Stimulated activated CD8-positive, alpha-beta memory T cell treated with anti-CD3 and anti-CD28 coated beads, Interleukin-15, amount 100 ng/mL, for 48 hours (primary cell): ENCODE measurements at regions not wholly inside any gene's neighbourhood (a gene's known extent, or its start where the extent isn't known, plus 50 kb on each side); places are given as distances from the start of the nearest gene placed in this dataset.

Experiments
- DNase-seq, 2 donors: peaks; one replicate each; pipeline ENCODE4 v3.0.0-alpha.2; 2020; ENCODE audit warnings: low read depth in 2 of 2

DNA sequence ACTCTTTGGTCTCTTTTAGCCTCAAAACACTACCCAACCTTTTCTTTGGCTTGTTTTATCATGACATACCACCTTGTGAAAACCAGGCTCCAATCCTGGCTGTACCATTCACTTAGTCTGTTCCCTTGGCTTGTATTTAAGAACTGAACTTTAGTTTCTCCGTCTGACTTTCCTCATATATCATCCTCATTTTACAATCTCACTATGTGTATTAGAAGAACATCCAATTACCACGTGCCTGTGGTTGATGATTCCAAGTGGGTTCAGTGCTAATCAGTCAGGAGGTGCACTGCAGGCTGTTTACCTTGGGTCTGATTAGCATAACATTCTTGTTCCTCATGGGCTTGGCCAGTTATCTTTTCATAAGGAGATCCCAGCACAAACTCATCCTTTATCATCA lies 144.8 kb upstream of the KLF14 start:
- DNase-seq: no peak

DNA sequence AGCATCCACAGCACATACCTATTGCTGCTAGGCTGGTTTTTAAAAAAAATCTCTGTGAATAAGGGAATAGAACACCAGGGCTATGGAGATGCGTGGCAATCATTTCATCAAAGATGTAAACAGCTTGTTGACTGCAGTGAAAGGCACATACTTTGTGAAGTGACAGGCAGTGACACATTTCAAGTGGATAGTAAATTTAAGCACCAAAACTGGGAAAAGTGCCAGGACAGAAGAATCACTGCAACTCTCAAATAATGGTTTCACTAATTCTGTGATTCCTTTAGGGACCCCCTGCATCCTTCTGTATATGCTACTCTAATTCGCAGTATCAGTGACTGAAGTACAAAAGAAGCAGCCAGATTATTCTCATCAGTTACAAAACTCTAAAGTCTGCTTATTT lies 145.2 kb upstream of the KLF14 start:
- no peak for DNase-seq

DNA sequence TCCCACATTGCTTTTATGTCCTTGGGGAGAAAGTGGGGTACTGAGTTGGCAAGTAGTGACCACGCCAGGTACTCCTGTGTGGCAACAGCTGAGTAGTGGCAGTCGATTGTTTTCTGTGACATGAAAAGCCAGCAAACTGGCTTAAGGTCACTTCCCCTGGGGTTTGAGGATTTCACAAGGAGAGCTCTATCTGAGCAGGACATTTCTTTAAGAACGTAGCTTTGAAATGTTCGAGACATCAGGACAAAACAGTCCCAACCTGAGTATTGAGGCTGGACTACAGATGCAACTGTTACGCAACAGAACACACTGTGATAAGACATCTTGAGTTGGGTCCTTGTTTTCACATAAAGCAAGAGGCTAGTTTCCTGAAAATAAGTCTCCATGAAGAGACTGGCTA lies 146.7 kb upstream of the KLF14 start:
- no peak for DNase-seq

DNA sequence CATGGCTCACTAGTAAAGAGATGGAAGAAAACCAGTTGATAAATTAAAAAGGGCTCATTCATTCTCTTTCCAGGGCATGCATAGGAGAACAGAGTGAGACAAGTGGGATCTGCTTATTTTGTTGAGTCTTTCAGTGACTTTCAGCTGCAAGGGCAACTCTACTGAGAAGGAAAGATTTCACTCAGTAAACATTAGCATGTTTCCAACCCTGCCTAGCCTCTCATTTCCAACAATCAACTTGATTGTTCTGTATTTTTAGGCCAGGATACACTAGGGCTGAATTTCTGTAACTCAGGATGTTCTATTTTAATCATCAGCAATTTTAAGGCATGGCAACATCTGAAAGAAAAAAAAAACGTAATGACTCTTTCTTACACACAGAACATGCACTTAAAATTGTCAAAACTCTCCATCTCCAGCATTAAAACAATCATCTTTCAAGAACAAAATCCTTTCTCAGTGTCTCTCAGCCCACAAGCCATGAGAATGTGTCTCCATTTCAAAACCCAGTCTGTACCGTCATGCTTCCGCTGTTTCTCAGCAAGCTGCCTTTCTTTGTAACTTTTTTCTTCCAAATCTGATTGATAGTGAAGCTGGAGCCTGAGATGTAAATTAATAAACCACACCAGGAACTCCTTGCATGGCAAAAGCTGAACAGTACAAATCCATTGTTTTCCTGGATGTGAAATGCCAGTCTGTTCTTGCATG lies 147.2 kb upstream of the KLF14 start:
- no peak for DNase-seq

DNA sequence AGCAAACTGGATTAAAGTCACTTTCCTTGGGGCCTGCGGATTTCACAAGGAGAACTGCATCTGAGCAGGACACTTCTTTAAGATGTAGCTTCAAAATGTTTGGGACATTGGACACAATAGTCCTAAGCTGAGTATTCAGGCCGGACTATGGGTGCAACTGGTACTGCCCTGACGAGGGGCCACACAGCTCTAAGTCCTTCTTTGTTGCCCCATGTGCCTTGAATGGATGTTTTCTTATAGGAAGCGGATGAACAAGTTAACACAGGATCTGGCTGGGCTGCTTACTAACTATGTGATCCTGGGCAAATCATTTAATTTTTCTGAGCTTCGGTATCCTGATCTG lies 147.8 kb upstream of the KLF14 start:
- DNase-seq: no peak

DNA sequence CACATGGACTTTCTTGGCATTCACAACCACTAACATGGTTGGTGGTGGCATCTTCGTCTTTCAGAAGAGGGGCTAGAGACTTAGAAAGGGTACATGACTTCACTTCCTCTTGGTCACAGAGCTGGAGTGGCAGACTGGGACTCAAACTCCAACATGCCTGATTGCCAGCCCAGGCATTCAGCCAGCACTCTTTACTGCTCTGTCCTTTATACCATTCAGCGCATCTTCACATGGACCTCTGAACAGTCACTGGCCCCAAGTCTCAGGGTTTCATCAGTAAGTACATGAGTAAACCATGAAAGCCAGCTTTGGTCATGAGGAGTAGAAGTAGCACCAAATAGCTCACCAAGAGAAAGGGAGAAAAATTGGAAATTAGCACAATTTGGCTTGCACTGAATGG lies 148.4 kb upstream of the KLF14 start:
- no peak for DNase-seq

DNA sequence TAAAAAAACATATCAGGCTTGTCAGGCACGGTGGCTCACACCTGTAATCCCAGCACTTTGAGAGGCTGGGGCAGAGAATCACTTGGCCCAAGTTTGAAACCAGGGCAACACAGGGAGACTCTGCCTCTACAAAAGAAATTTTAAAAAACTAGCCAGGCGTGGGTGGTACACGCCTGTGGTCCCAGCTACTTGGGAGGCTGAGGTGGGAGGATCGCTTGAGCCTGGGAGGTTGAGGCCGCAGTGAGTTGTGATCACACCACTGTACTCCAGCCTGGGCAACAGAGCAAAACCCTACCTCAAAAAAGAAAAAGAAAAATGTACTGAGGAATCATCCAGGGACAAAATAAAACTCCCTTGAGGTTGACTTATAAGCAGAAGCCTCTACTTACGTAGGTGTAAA lies 149.9 kb upstream of the KLF14 start:
- no peak for DNase-seq

DNA sequence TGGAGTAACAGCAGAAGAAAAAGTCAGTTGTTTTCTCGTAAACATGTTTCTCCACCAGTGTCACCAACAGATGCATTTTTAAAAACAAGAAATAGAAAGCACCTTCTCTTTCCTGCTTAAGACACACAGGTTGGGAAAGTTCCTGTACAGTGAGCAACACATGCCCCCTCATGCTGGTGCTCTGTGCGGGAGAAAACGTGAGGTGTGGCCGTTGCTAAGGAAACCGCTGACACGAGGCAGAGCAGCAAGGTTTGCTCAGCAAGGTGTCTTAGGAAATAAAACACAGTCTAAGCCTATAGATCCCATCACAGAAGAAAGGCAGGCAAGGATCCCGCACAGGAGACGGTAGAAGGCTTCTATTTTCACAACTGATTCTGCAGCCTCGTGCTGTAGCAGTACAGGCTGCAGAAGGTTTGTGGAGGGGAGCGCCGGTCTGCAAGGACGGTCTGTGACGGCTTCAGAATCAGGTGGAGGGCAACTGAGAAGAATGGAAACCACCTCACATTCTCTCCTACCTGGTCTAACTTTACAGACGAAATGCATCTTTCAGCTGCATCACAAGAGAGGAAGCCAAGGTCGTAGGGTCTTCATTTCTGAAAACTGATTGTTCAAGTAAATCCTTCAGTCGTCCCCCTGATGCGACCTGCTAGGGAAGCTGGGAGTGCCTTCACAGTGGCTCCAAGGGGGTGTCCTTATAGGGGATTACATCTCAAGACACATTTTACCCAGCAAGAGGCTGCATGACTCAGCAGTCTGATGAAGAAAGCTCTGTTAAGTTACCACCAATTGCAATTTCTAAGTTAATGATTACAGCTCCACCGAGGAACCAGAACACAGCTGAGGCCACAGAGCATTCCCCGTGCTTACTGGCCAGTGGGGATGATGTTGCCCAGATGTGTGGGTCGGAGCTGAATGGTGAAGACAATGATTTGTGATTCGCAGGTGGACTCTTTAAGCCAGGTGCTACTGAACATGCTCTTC lies 150.7 kb upstream of the KLF14 start:
- DNase-seq: no peak

DNA sequence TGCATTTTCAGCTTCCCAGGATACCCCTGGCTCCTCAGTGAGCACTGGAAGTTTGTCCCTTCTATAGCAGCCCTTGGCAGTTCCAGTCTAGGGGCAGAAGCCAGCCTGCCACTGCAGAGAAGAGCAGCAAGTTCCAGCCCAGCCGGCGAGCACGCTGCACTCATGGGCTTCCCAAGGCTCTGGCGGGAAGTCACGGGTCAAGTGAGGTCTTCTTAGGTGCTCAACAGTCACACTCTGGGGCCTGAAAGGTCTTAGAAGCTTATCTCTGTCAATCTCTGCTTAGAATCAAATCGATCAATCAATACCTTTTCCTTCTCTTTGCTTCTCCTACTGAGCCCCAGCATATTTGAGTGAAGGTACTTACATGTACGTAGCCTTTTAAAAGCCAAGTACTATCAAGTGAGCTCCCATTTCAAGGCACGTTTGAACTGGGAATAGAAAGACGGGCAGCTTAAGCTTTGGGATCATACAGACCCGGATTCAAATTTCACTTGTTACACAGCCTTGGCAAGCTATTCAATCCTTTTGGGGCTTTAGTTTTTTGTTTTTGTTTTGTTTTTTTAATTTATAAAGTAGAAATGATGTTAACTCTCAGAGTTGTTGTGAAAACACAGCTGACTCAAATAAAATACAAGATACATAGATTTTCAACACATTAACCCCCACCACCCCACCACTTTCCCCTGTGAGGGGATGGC lies 152.6 kb upstream of the KLF14 start:
- no peak for DNase-seq

DNA sequence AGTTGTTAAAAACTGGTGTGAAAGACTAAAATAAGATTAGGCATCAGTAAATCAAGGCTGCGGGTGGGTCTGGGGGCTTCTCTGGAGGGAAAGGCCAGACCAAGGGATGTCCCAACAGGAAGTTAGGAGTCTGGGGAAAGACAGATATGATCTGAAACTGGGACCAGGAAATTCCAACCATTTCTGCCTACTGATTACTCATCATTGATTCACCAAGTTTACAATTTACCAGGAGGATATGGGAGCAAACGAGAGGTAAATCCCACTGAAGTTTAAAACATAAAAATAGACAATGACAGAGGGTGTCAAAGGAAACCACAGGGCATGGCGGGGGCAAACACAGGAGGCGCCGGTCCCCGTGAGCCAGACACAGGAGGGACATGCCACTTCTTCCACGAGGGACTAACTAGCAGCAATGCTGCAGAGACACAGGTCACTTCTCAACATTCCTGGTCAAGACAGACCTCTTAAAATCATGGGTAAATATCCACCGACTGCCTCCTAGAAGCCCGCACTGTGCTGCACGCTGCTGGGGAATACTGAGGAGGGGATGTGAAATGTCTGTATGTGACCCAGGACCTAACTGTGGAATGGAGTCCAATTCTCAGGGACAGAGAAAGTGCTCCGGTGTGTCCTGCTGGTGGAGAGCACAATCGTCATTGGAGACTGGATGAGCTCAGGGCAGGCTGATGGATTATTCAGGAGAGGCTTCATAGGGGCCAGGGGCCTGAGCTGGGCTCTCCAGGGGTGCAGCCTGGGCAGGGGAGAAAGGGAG lies 153.4 kb upstream of the KLF14 start:
- no peak for DNase-seq

DNA sequence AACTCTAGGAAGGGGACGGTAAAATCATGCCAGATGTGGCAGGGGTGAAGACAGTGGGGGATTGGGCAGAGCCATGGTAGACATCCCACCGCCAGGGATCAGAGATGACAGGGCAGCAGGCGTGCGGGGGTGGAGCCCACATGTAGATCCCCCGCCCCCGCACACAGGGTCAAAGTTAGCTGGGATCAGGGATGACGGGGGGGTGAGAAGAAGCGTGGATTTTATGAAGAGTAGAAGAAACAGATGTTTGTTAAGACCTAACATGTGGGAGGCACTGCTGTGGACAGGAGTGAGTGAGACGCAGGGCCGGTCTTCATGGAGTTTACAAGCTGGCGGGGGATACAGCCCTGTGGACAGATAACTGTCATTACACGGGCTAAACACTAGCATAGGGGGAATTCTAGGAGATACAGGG lies 154.0 kb upstream of the KLF14 start:
- DNase-seq: no peak

DNA sequence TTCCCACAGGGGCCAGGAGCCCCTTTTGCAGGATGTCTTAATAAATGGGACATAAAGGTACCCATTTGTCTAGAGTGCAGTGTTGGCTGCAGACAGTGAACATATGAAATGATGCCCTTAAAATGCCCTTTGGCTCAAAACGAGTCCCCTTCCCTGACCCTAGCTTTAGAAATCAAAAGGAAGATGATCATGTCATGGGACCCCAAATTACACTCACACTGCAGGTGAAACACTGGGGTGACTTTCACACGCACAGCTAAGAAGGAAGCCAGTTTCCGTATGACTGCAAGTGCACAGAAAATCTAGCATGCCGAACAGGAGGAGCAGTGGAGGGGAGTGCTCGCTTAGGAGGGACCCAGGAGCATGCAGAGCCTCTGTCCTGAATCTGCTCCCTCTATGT lies 154.5 kb upstream of the KLF14 start:
- DNase-seq: no peak

DNA sequence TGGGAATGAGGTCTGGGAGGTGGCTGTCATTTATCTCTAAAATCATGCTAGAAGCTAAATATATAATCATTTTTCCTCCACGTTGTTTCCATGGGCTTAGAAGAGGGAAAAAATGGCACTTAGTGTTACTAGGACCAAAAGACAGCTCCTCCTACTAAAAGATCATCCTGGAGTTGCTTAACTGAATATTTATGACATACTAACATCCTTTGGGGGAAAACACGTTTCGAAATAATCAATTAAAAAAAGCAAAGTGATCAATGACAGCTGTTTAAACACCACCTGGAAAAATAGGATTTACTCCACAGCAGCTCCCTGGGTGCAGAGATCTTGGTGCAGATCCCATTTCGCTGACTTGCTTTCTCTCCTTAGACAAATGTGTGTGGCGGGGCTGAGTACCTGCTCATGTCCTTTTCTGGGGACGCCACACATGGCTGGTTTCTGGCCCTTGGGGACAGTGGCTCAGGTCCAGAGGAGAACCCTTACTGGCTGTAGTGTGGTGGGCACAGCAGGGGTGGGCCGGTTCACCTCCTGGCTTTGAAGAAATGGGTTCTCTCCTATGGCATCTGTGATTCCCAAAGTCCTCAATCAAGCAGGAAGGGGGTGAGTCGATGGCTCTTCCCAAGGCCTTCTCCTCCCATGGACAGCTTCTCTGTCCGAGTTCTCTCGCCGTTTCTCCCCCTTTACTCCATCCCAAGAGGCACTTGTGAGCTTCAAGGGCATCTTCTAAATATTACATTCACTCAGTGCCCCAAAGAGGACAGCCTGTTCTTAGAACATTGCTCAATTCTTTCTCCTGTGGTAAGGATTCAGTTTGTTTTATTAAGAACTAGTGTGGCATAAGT lies 156.4 kb upstream of the KLF14 start:
- DNase-seq: no peak

DNA sequence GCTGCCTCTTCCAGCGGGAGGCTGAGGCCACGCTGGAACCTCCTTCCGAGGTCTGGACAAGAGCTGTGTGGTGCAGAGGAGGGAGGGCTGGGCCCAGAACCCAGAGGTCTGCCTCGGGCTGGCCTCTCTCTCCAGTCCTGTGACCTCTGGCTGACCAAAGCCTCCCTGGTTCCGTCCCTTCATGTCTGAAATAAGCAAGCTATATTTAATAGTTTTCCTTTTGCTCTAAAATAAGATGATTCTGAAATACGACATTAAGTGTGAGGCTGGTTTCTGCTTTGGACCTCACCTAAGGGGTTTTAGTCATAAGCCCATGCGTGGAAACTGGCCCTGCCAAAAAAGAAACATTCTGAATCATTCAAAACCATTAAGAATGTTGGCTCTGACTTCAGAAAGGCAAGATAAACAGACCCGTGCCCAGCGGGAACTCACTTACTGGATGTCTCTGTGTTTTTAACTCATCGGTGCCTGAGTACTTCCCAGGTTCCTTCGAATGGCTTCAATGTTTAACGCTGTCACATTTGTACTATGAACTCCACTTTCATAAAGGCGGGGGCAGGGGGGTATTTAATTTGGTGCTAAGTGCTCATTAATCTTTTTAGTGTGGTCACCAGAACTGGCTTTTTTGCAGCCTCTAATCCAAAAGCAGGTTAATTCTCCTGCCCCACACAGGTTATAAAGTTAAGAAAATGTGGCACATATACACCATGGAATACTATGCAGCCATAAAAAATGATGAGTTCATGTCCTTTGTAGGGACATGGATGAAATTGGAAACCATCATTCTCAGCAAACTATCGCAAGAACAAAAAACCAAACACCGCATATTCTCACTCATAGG lies 157.5 kb upstream of the KLF14 start:
- DNase-seq: no peak

DNA sequence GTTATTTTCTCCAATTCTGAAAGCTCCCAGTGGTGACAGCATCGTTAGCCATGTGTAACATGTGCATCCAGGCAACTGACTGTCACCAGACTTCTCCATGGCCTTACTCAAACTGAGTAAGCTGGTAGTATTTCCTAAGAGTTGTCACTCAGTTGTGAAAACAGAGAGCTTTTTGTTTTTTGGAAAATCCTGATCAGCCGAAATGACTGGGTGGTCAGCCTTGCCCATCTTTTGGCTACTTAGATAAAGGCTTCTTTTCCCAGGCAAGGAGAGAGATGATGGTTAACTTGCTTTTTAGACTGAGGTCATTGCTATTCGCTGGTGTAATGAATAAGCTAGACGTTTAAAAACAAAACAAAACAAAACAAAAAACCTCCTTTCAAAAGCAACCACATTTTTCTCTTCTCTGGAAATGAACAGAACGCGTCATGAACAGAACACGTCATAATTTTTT lies 159.5 kb upstream of the KLF14 start:
- no peak for DNase-seq

DNA sequence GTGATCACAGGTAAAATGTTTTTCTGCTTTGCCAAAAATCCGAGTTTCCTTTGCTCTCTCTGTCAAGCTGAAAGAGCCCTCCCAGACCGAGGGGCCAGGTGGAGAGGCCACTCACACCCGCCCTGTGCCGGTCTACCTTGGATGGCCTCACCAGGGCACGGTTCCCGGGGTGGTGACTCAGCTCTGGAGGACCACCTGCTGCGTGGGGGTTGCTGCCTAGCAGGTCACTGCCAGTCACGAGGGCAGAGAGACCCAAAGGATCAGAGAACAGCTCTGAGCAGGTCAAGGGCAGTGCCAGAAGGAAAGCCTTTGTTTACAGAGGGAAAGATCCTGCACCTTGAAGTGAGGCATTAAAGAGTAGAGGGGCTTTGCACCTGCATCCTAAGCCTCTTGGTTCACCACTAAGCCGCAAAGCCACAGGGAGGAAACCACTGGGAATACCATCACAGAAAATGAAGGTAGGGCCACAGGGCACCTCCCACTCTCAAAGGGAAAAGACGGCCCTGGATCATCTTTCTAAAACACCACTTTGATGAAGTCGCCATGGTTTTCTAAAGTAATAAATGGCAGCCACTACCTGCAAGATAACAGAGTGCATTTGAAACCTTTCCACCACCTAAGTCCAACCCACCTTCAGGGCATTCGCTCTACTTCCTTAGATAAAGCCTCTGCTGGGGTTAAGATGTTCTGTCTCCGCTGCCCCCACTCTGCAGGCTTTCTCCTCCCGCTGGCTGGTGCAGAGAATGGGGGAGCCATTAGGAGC lies 160.3 kb upstream of the KLF14 start:
- no peak for DNase-seq

DNA sequence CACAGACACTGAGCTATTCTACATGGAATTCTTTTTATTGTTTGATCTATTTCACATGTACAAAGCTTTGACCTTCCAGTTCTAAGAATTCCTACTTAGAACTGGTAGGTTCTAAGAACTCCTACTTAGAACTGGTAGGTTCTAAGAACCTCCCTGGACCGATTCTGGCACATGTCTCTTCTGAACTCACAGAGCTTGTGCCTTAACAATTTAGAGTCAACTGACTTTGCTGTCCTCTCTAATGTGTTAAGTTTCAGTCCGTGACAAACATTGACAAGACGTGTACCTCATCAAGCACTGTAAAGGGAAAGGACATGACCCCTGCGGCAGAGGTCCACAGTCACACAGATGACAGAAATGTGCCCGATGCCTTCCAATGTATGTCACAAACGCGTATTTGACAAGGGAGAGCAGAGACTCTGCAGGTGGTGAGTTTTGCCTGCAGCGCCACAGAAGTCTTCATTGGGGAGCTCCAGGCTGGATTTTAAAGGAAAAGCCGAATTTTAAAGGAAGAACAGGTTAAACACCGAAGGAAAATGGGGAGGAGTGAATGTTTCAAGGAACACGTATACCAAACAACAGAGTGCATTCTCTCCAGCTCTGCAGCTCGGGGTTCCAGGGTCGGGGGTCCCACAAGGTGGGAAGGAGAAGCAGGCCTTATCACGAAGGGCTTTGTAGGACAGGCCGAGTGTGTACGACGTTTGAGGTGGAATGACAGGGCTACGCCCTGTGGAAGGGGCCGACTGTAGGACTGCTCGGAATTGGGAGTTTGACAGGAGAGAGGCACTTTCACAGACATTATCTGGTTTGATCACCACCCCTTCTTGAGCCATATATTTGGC lies 161.1 kb upstream of the KLF14 start:
- DNase-seq: no peak
